Astrocyte of the cerebellum (primary cell): ENCODE measurements at regions not wholly inside any gene's neighbourhood (a gene's known extent, or its start where the extent isn't known, plus 50 kb on each side); places are given as distances from the start of the nearest gene placed in this dataset.

Experiments used
- DNase-seq: peaks from one replicate; pipeline ENCODE4 v3.0.0-alpha.2; 2011; ENCODE audit warnings: low read depth
- H3K4me3 ChIP-seq: 2 replicates; pipeline ENCODE4 v1.5.1; 2011; ENCODE audit warnings: mild to moderate bottlenecking, low read depth, low read length, moderate library complexity
- CTCF ChIP-seq: IDR thresholded peaks from 2 replicates; pipeline ENCODE4 v1.5.1; 2012; ENCODE audit warnings: low read length, low read depth, moderate library complexity, mild to moderate bottlenecking; ENCODE audit errors: missing control alignments
- in situ Hi-C: cut with HindIII; loops from 2 replicates; pipeline ENCODE4 v1.10.0; 2017; ENCODE audit warnings: low sequenced_read_pairs

DNA sequence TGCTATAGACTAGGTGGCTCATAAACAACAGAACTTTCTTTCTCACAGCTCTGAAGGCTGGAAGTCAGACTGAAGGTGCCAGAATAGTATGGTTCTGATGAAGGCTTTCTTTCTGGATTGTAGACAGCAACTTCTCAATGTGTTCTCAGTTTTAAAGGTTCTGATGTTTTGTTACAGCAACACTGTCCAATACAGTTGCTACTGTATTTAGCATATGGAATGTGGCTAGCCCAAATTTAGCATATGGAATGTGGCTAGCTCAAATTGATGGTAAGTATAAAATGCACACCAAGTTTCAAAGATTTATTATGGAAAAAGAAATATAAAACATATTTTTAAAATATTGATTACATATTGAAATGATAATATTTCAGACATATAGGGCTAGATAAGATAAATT is 145.3 kb downstream of the MBL2 start:
- no peak for TF ChIP-seq CTCF
- in situ Hi-C loops: loop anchor here (5.0 kb wide), 1 partner anchor 75 kb away; no protein-coding TSS in a partner anchor
- H3K4me3 ChIP-seq: no peak overlapping the region
- DNase-seq: no peak

- no peak for TF ChIP-seq CTCF
- in situ Hi-C loops: no loop called here
These were observed 141.4 kb downstream of the MBL2 start for GRCh38 chr10:52631146-52631545.

GRCh38 chr10:52631648-52632047 is 140.9 kb downstream of the MBL2 start:
- H3K4me3 ChIP-seq: no peak overlapping the region
- DNase-seq: no peak
- no peak for TF ChIP-seq CTCF
- in situ Hi-C loops: no loop called here

More at GRCh38 chr10:52631146-52631545, 141.4 kb downstream of the MBL2 start:
- DNase-seq: no peak
- H3K4me3 ChIP-seq: no peak overlapping the region

- no peak overlapping the region for H3K4me3 ChIP-seq
- in situ Hi-C loops: no loop called here
- DNase-seq: no peak
- no peak for TF ChIP-seq CTCF
These were observed 140.0 kb downstream of the MBL2 start for GRCh38 chr10:52632591-52632990.

DNA sequence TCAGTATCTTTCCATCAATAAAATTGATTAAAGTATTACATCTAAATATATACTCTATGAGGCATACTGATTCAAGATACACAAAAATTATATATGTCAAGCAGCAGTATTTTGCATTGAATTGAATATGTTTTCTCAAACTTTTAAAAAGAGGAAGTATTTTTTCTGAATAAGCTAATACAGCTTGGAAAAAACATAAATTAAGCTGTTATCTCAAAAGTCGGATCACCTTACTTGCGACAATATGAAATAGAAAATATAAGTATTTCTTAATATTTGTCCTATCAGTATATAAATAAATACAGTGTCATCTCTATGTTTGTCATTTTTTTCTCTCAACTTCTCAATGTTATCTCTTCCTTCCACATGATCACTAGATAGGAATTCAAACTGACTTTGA is 139.3 kb downstream of the MBL2 start:
- no peak for TF ChIP-seq CTCF
- in situ Hi-C loops: no loop called here
- DNase-seq: no peak
- H3K4me3 ChIP-seq: no peak overlapping the region

DNA sequence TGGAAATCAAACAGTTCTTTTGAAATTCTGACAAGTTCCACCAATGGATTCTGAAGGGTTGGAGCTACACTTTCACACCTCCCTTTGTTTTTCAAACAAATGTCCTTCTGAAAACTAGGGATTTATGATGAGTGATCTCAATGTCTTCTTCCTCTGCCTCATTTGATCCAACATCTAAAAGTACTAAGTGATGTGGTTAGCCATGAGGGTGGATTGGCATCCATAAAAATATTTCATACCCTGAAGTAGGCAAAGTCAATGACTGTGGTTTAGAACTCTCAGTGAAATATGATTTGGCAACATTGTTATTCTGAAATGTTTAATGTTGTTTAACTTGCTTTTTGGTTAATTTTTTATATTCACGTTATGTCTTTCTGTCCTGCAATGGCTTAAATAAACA is 136.9 kb downstream of the MBL2 start:
- in situ Hi-C loops: no loop called here
- no peak for DNase-seq
- H3K4me3 ChIP-seq: no peak overlapping the region
- TF ChIP-seq CTCF: no peak

DNA sequence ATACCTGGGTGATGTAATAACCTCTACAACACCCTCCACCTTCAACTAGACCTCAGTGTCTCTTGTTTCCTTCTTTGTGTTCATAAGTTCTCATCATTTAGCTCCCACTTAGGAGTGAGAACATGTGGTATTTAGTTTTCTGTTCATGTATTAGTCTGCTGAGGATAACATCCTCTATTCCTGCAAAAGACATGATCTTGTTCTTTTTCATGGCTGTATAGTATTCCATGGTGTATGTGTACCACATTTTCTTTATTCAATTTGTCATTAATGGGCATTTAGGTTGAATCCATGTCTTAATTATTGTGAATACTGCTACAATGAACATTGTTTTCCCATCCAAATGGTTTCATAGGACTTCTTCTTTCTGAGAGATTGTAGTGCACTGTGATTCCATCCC is 135.7 kb downstream of the MBL2 start:
- TF ChIP-seq CTCF: no peak
- DNase-seq: no peak
- no peak overlapping the region for H3K4me3 ChIP-seq
- in situ Hi-C loops: no loop called here
